ENCODE measurements at regions not wholly inside any gene's neighbourhood (a gene's known extent, or its start where the extent isn't known, plus 50 kb on each side); places are given as distances from the start of the nearest gene placed in this dataset.

DNA sequence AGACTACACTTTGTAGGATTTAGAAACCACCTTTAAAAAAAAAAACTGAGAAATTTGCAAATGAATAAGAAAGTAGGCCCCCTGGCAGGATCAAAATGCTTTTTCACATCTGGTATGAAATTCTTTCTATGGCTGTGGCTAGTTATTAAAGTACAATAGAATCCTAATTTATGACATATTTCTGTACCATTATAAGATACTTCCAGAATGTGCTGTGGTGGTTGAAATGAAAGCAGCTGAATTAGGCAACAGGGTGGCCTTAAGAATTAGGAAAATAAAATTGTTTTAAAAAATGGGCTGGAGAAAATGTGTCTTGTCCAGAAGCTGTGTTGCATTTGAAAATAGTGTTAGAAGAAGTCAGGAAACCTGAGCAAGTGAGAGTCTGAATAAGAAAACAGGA, 85.9 kb upstream of the PDE3A start:
- no peak for DNase-seq
- Mint-ChIP-seq H3K4me3 (ENCODE audit: unreplicated experiment) (no peak overlapping the region), H3K9me3 (ENCODE audit: unreplicated experiment) (no peaks in the 10 kb centered on the region), H3K27ac (ENCODE audit: unreplicated experiment) (no peak overlapping the region), H3K27me3 (ENCODE audit: insufficient read depth, unreplicated experiment) (no peaks in the 10 kb centered on the region), H3K36me3 (ENCODE audit: insufficient read depth, unreplicated experiment) (no peaks in the 10 kb centered on the region), H3K4me1 (ENCODE audit: low read depth, unreplicated experiment) (no peaks in the 10 kb centered on the region)
- Histone ChIP-seq H3K4me3 (ENCODE audit: low read depth, low read length) (no peak overlapping the region), H3K4me1 (no peaks in the 10 kb centered on the region), H3K9me3 (peaks cover 3% of the 10 kb centered on the region; the same call in 1 of the 2 replicates), H3K27me3 (replicated peaks; ENCODE audit: control insufficient read depth, insufficient read depth, low read length) (no peaks in the 10 kb centered on the region), H3K36me3 (ENCODE audit: control insufficient read depth, insufficient read depth, low read length) (no peaks in the 10 kb centered on the region)
- intact Hi-C loops (cut with micrococcal nuclease; ENCODE audit: unreplicated experiment) = no loop called here
- ChIA-PET CTCF (no interaction called here), POLR2A (no interaction called here)
- BruUV-seq (replicated peaks) = no TSS peak
- TF ChIP-seq CTCF (IDR thresholded peaks at IDR 0.05; ENCODE audit: insufficient read depth in 1 of 2, low read depth in 1 of 2, low read length in 1 of 2, severe bottlenecking in 1 of 2, unreplicated experiment in 1 of 2) = no peak

DNA sequence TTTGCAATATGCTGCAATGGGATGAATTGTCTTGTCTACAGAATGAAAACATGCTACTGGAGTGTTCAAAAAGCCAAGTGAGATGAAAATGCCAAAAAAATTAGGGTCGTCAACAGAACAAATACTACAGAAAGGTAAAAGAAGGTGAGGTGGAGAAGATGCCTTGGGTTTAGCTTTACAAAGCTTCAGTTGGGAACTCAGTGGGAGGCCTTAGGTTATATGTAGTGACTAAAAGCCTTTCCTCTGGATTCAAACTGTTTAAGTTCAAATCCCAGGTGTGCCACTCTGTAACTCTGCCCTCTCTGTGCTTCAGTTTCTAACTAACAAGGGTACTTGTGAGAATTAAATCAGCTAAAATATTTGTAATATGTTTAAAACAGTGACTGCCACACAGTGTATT, 84.9 kb upstream of the PDE3A start:
- CTCF ChIA-PET = no interaction called here
- H3K27ac Mint-ChIP-seq (ENCODE audit: unreplicated experiment) = no peak overlapping the region

GRCh38 chr12:20289520-20289919, 78.8 kb upstream of the PDE3A start:
- no peaks in the 10 kb centered on the region for H3K36me3 Mint-ChIP-seq (ENCODE audit: insufficient read depth, unreplicated experiment)
- no peak overlapping the region for H3K4me3 ChIP-seq (ENCODE audit: low read depth, low read length)
- ChIA-PET POLR2A (no interaction called here), CTCF (no interaction called here)
- no peak for DNase-seq
- no peaks in the 10 kb centered on the region for H3K36me3 ChIP-seq (ENCODE audit: control insufficient read depth, insufficient read depth, low read length)
- intact Hi-C loops (cut with micrococcal nuclease; ENCODE audit: unreplicated experiment) = no loop called here
- H3K4me3 Mint-ChIP-seq (ENCODE audit: unreplicated experiment) = no peak overlapping the region
- no peak for TF ChIP-seq CTCF (IDR thresholded peaks at IDR 0.05; ENCODE audit: insufficient read depth in 1 of 2, low read depth in 1 of 2, low read length in 1 of 2, severe bottlenecking in 1 of 2, unreplicated experiment in 1 of 2)
- no peaks in the 10 kb centered on the region for H3K4me1 ChIP-seq
- no TSS peak for BruUV-seq (replicated peaks)
- H3K27me3 ChIP-seq (replicated peaks; ENCODE audit: control insufficient read depth, insufficient read depth, low read length) = no peaks in the 10 kb centered on the region
- no peaks in the 10 kb centered on the region for H3K27me3 Mint-ChIP-seq (ENCODE audit: insufficient read depth, unreplicated experiment)
- H3K9me3 ChIP-seq = peaks cover 3% of the 10 kb centered on the region; the same call in 1 of the 2 replicates
- no peak overlapping the region for H3K27ac Mint-ChIP-seq (ENCODE audit: unreplicated experiment)
- H3K9me3 Mint-ChIP-seq (ENCODE audit: unreplicated experiment) = peaks cover 8% of the 10 kb centered on the region
- H3K4me1 Mint-ChIP-seq (ENCODE audit: low read depth, unreplicated experiment) = no peaks in the 10 kb centered on the region

More for the DNA sequence above, 84.9 kb upstream of the PDE3A start:
- H3K36me3 Mint-ChIP-seq (ENCODE audit: insufficient read depth, unreplicated experiment) = no peaks in the 10 kb centered on the region
- H3K27me3 Mint-ChIP-seq (ENCODE audit: insufficient read depth, unreplicated experiment) = no peaks in the 10 kb centered on the region
- no peaks in the 10 kb centered on the region for H3K9me3 Mint-ChIP-seq (ENCODE audit: unreplicated experiment)
- no peak for DNase-seq
- H3K36me3 ChIP-seq (ENCODE audit: control insufficient read depth, insufficient read depth, low read length) = no peaks in the 10 kb centered on the region
- H3K4me3 ChIP-seq (ENCODE audit: low read depth, low read length) = no peak overlapping the region
- POLR2A ChIA-PET = no interaction called here
- H3K9me3 ChIP-seq = peaks cover 3% of the 10 kb centered on the region; the same call in 1 of the 2 replicates
- no peak overlapping the region for H3K4me3 Mint-ChIP-seq (ENCODE audit: unreplicated experiment)
- no TSS peak for BruUV-seq (replicated peaks)
- no peaks in the 10 kb centered on the region for H3K4me1 ChIP-seq
- no peaks in the 10 kb centered on the region for H3K27me3 ChIP-seq (replicated peaks; ENCODE audit: control insufficient read depth, insufficient read depth, low read length)
- no peak for TF ChIP-seq CTCF (IDR thresholded peaks at IDR 0.05; ENCODE audit: insufficient read depth in 1 of 2, low read depth in 1 of 2, low read length in 1 of 2, severe bottlenecking in 1 of 2, unreplicated experiment in 1 of 2)
- H3K4me1 Mint-ChIP-seq (ENCODE audit: low read depth, unreplicated experiment) = no peaks in the 10 kb centered on the region
- intact Hi-C loops (cut with micrococcal nuclease; ENCODE audit: unreplicated experiment) = no loop called here
